ENCODE measurements at regions not wholly inside any gene's neighbourhood (a gene's known extent, or its start where the extent isn't known, plus 50 kb on each side); places are given as distances from the start of the nearest gene placed in this dataset.

DNA sequence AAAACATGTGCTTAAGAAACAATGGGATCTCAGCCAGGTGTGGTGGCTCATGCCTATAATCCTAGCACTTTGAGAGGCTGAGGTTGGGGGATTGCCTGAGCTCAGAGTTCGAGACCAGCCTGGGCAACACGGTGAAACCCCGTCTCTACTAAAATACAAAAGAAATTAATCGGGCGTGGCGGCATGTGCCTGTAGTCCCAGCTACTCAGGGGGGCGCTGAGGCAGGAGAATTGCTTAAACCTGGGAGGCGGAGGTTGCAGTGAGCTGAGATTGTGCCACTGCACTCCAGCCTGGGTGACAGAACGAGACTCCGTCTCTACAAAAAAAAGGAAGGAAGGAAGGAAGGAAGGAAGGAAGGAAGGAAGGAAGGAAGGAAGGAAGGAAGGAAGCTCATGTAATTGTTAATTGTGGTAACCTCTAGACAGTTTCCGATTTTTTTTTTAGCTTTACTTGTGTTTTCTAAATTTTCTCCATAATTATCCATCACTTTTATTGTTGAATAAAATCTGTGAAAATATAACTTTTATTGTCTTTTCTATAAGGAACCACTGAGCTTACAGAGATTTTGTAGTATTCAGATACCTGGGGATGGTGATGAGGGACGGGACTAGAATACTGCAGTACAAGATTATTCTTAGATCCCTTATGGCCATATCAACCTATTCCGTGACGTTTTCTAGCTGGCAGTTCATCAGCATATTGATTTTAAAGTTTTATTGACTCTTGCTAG is 506.9 kb downstream of the NR2F2 start:
- intact Hi-C loops (cut with micrococcal nuclease; ENCODE audit: unreplicated experiment), result no loop called here
- H3K36me3 Mint-ChIP-seq (ENCODE audit: insufficient read depth, unreplicated experiment), result no peaks in the 10 kb centered on the region
- CTCF ChIA-PET, result interaction anchor here (0.6 to 0.7 kb wide), 2 partner anchors 621 to 977 kb away, joined by 3 read pairs; no protein-coding TSS in a partner anchor
- no peaks in the 10 kb centered on the region for H3K27me3 Mint-ChIP-seq (ENCODE audit: unreplicated experiment)
- H3K9me3 Mint-ChIP-seq (ENCODE audit: low read depth, unreplicated experiment), result peaks cover 6% of the 10 kb centered on the region
- H3K27ac Mint-ChIP-seq (ENCODE audit: unreplicated experiment), result no peak overlapping the region
- DNase-seq, result no peak
- no peaks in the 10 kb centered on the region for H3K4me1 Mint-ChIP-seq (ENCODE audit: low read depth, unreplicated experiment)
- BruUV-seq (replicated peaks), result no TSS peak
- TF ChIP-seq, protein P1, sequence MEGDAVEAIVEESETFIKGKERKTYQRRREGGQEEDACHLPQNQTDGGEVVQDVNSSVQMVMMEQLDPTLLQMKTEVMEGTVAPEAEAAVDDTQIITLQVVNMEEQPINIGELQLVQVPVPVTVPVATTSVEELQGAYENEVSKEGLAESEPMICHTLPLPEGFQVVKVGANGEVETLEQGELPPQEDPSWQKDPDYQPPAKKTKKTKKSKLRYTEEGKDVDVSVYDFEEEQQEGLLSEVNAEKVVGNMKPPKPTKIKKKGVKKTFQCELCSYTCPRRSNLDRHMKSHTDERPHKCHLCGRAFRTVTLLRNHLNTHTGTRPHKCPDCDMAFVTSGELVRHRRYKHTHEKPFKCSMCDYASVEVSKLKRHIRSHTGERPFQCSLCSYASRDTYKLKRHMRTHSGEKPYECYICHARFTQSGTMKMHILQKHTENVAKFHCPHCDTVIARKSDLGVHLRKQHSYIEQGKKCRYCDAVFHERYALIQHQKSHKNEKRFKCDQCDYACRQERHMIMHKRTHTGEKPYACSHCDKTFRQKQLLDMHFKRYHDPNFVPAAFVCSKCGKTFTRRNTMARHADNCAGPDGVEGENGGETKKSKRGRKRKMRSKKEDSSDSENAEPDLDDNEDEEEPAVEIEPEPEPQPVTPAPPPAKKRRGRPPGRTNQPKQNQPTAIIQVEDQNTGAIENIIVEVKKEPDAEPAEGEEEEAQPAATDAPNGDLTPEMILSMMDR (IDR thresholded peaks at IDR 0.05; ENCODE audit: unreplicated experiment), result no peak
- H3K4me3 Mint-ChIP-seq (ENCODE audit: low read depth, unreplicated experiment), result no peak overlapping the region

DNA sequence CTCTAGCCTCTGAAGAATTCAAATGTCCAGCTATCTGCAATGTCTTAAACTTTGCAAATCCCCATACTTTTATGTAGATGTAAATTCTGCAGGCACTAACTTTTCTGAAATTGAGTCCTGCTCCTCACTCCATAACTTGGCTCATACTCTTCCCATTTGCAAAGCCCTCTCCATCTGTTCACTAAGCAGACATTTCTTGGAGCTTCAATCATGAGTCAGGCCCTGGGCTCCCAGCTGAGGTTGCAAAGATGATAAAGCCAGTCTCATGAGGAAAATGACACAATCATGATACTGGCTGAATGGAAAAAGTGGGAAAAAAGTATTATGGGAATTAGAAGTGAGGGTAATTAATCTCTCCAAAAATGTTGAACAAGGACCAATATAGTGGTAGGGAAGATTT is 507.6 kb downstream of the NR2F2 start:
- no peak for DNase-seq
- H3K9me3 Mint-ChIP-seq (ENCODE audit: low read depth, unreplicated experiment), result peaks cover 6% of the 10 kb centered on the region
- no peaks in the 10 kb centered on the region for H3K27me3 Mint-ChIP-seq (ENCODE audit: unreplicated experiment)
- CTCF ChIA-PET, result interaction anchor here (0.6 kb wide), 1 partner anchor 976 kb away, joined by 3 read pairs; no protein-coding TSS in a partner anchor
- H3K27ac Mint-ChIP-seq (ENCODE audit: unreplicated experiment), result no peak overlapping the region
- H3K36me3 Mint-ChIP-seq (ENCODE audit: insufficient read depth, unreplicated experiment), result no peaks in the 10 kb centered on the region
- H3K4me1 Mint-ChIP-seq (ENCODE audit: low read depth, unreplicated experiment), result no peaks in the 10 kb centered on the region
- BruUV-seq (replicated peaks), result no TSS peak
- no peak overlapping the region for H3K4me3 Mint-ChIP-seq (ENCODE audit: low read depth, unreplicated experiment)
- intact Hi-C loops (cut with micrococcal nuclease; ENCODE audit: unreplicated experiment), result no loop called here
- TF ChIP-seq, protein P1 (IDR thresholded peaks at IDR 0.05; ENCODE audit: unreplicated experiment), result no peak

GRCh38 chr15:96849271-96849900 is 518.9 kb downstream of the NR2F2 start:
- H3K27me3 Mint-ChIP-seq (ENCODE audit: unreplicated experiment), result no peaks in the 10 kb centered on the region
- CTCF ChIA-PET, result no interaction called here
- BruUV-seq (replicated peaks), result no TSS peak
- H3K27ac Mint-ChIP-seq (ENCODE audit: unreplicated experiment), result no peak overlapping the region
- H3K4me1 Mint-ChIP-seq (ENCODE audit: low read depth, unreplicated experiment), result peaks cover 10% of the 10 kb centered on the region
- H3K4me3 Mint-ChIP-seq (ENCODE audit: low read depth, unreplicated experiment), result no peak overlapping the region
- DNase-seq, result no peak
- intact Hi-C loops (cut with micrococcal nuclease; ENCODE audit: unreplicated experiment), result no loop called here
- H3K9me3 Mint-ChIP-seq (ENCODE audit: low read depth, unreplicated experiment), result peaks cover 2% of the 10 kb centered on the region
- H3K36me3 Mint-ChIP-seq (ENCODE audit: insufficient read depth, unreplicated experiment), result no peaks in the 10 kb centered on the region
- TF ChIP-seq, protein P1 (IDR thresholded peaks at IDR 0.05; ENCODE audit: unreplicated experiment), result no peak

DNA sequence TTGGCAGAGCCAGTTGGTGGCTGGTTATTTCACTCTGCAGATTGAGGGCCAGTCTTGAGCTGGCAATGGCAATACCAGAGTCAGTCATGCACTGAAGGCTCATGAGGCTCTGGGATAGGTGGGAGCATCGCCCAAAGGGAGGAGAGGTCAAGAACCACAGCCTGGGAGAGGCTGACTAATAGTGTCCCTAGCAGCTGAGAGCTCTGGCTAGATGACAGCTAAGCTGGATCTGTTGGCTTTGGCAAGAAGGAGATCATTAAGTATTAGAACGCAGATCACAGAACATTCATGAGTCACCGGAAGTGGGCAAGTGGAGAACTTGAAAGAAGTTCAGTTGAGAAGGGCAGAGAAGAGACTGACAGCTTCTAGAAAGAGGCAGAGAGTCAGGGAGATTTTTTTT is 521.1 kb downstream of the NR2F2 start:
- CTCF ChIA-PET, result no interaction called here
- H3K36me3 Mint-ChIP-seq (ENCODE audit: insufficient read depth, unreplicated experiment), result no peaks in the 10 kb centered on the region
- no peak overlapping the region for H3K4me3 Mint-ChIP-seq (ENCODE audit: low read depth, unreplicated experiment)
- peaks cover 5% of the 10 kb centered on the region for H3K9me3 Mint-ChIP-seq (ENCODE audit: low read depth, unreplicated experiment)
- intact Hi-C loops (cut with micrococcal nuclease; ENCODE audit: unreplicated experiment), result no loop called here
- DNase-seq, result peak; percentile 4
- BruUV-seq (replicated peaks), result no TSS peak
- H3K4me1 Mint-ChIP-seq (ENCODE audit: low read depth, unreplicated experiment), result peaks cover 10% of the 10 kb centered on the region
- no peaks in the 10 kb centered on the region for H3K27me3 Mint-ChIP-seq (ENCODE audit: unreplicated experiment)
- H3K27ac Mint-ChIP-seq (ENCODE audit: unreplicated experiment), result no peak overlapping the region
- TF ChIP-seq, protein P1 (IDR thresholded peaks at IDR 0.05; ENCODE audit: unreplicated experiment), result no peak

Data from Calu3 (cell line).